ENCODE measurements at regions not wholly inside any gene's neighbourhood (a gene's known extent, or its start where the extent isn't known, plus 50 kb on each side); places are given as distances from the start of the nearest gene placed in this dataset.

- no peak for DNase-seq (ENCODE audit: low spot score)
Measured at GRCh38 chr1:163807331-163808049, 485.7 kb downstream of the NUF2 start.

- no peak for DNase-seq (ENCODE audit: low spot score)
Measured at GRCh38 chr1:163813251-163813650, 491.5 kb downstream of the NUF2 start.

- no peak for DNase-seq (ENCODE audit: low spot score)
Measured at GRCh38 chr1:163820226-163820625, 498.5 kb downstream of the NUF2 start.

- DNase-seq (ENCODE audit: low spot score): no peak
Measured at GRCh38 chr1:163820766-163821165, 499.0 kb downstream of the NUF2 start.

- DNase-seq (ENCODE audit: low spot score): no peak
Measured at GRCh38 chr1:163821679-163822078, 499.9 kb downstream of the NUF2 start.

GRCh38 chr1:163823017-163823416, 501.3 kb downstream of the NUF2 start:
- DNase-seq (ENCODE audit: low spot score): no peak

GRCh38 chr1:163824006-163824405, 502.3 kb downstream of the NUF2 start:
- DNase-seq (ENCODE audit: low spot score): no peak

- no peak for DNase-seq (ENCODE audit: low spot score)
Measured at GRCh38 chr1:163824490-163824889, 502.7 kb downstream of the NUF2 start.

- no peak for DNase-seq (ENCODE audit: low spot score)
Measured at GRCh38 chr1:163826500-163826899, 504.7 kb downstream of the NUF2 start.

- DNase-seq (ENCODE audit: low spot score): no peak
Measured at GRCh38 chr1:163834778-163835177, 513.0 kb downstream of the NUF2 start.

- DNase-seq (ENCODE audit: low spot score): no peak
Measured at GRCh38 chr1:163836481-163836880, 514.7 kb downstream of the NUF2 start.

GRCh38 chr1:163837206-163837605, 515.5 kb downstream of the NUF2 start:
- no peak for DNase-seq (ENCODE audit: low spot score)

GRCh38 chr1:163842571-163842970, 520.8 kb downstream of the NUF2 start:
- no peak for DNase-seq (ENCODE audit: low spot score)

- no peak for DNase-seq (ENCODE audit: low spot score)
Measured at GRCh38 chr1:163844459-163844858, 522.7 kb downstream of the NUF2 start.

- no peak for DNase-seq (ENCODE audit: low spot score)
Measured at GRCh38 chr1:163845279-163845678, 523.5 kb downstream of the NUF2 start.

GRCh38 chr1:163863731-163864130, 542.0 kb downstream of the NUF2 start:
- DNase-seq (ENCODE audit: low spot score): no peak

GRCh38 chr1:163864207-163864606, 542.5 kb downstream of the NUF2 start:
- no peak for DNase-seq (ENCODE audit: low spot score)

- no peak for DNase-seq (ENCODE audit: low spot score)
Measured at GRCh38 chr1:163866564-163866963, 544.8 kb downstream of the NUF2 start.

GRCh38 chr1:163870666-163871065, 548.9 kb downstream of the NUF2 start:
- no peak for DNase-seq (ENCODE audit: low spot score)

GRCh38 chr1:163872067-163872466, 550.3 kb downstream of the NUF2 start:
- no peak for DNase-seq (ENCODE audit: low spot score)

- DNase-seq (ENCODE audit: low spot score): no peak
Measured at GRCh38 chr1:163874070-163874469, 552.3 kb downstream of the NUF2 start.

GRCh38 chr1:163875200-163875926, 553.6 kb downstream of the NUF2 start:
- no peak for DNase-seq (ENCODE audit: low spot score)

- DNase-seq (ENCODE audit: low spot score): no peak
Measured at GRCh38 chr1:163875927-163876320, 554.2 kb downstream of the NUF2 start.

Data from ureter (tissue), 1 donor.